ENCODE measurements at regions not wholly inside any gene's neighbourhood (a gene's known extent, or its start where the extent isn't known, plus 50 kb on each side); places are given as distances from the start of the nearest gene placed in this dataset.

GRCh38 chr6:165723326-165723725, 60.3 kb upstream of the PDE10A start:
- TF ChIP-seq CTCF (IDR thresholded peaks at IDR 0.05) (no peak), EZH2phosphoT487 (IDR thresholded peaks at IDR 0.05) (no peak)
- Histone ChIP-seq H2AFZ (replicated peaks) (no peak overlapping the region), H3K4me3 (no peak overlapping the region), H3K9me3 (ENCODE audit: low read depth) (no peaks in the 10 kb centered on the region), H3F3A (ENCODE audit: low read depth) (no peaks in the 10 kb centered on the region), H3K9ac (no peak overlapping the region), H3K36me3 (no peaks in the 10 kb centered on the region), H3K4me1 (no peaks in the 10 kb centered on the region), H4K20me1 (ENCODE audit: low read depth) (no peaks in the 10 kb centered on the region), H3K79me2 (ENCODE audit: low read depth) (no peaks in the 10 kb centered on the region), H3K27me3 (no peaks in the 10 kb centered on the region), H3K4me2 (no peak overlapping the region), H3K27ac (no peak overlapping the region)
- H3K27ac Mint-ChIP-seq, result no peak overlapping the region
- H3K4me1 Mint-ChIP-seq, result peaks cover 2% of the 10 kb centered on the region
- no peak for DNase-seq (ENCODE audit: low spot score)
- H3K9me3 Mint-ChIP-seq, result no peaks in the 10 kb centered on the region
- H3K36me3 Mint-ChIP-seq, result no peaks in the 10 kb centered on the region
- H3K27me3 Mint-ChIP-seq (ENCODE audit: insufficient read depth, low read depth), result peaks cover 4% of the 10 kb centered on the region
- H3K4me3 Mint-ChIP-seq, result no peak overlapping the region

- H3K4me1 Mint-ChIP-seq, result peaks cover 2% of the 10 kb centered on the region
- Histone ChIP-seq H3K79me2 (ENCODE audit: low read depth) (no peaks in the 10 kb centered on the region), H3K36me3 (no peaks in the 10 kb centered on the region), H3K9me3 (ENCODE audit: low read depth) (no peaks in the 10 kb centered on the region), H4K20me1 (ENCODE audit: low read depth) (no peaks in the 10 kb centered on the region), H3F3A (ENCODE audit: low read depth) (no peaks in the 10 kb centered on the region), H3K27me3 (no peaks in the 10 kb centered on the region), H3K9ac (no peak overlapping the region), H3K4me2 (no peak overlapping the region), H3K4me3 (no peak overlapping the region), H3K27ac (no peak overlapping the region), H2AFZ (replicated peaks) (no peak overlapping the region), H3K4me1 (no peaks in the 10 kb centered on the region)
- no peak overlapping the region for H3K4me3 Mint-ChIP-seq
- no peaks in the 10 kb centered on the region for H3K36me3 Mint-ChIP-seq
- no peaks in the 10 kb centered on the region for H3K9me3 Mint-ChIP-seq
- DNase-seq (ENCODE audit: low spot score), result no peak
- TF ChIP-seq EZH2phosphoT487 (IDR thresholded peaks at IDR 0.05) (no peak), CTCF (IDR thresholded peaks at IDR 0.05) (no peak), EZH2 (IDR thresholded peaks at IDR 0.05) (no peak)
- H3K27ac Mint-ChIP-seq, result no peak overlapping the region
- peaks cover 4% of the 10 kb centered on the region for H3K27me3 Mint-ChIP-seq (ENCODE audit: insufficient read depth, low read depth)
Observed at GRCh38 chr6:165722022-165722421, 59.0 kb upstream of the PDE10A start.

GRCh38 chr6:165721356-165721755, 58.3 kb upstream of the PDE10A start:
- H3K4me3 Mint-ChIP-seq, result no peak overlapping the region
- DNase-seq (ENCODE audit: low spot score), result no peak
- Histone ChIP-seq H3K4me3 (no peak overlapping the region), H3K27me3 (no peaks in the 10 kb centered on the region), H3K79me2 (ENCODE audit: low read depth) (no peaks in the 10 kb centered on the region), H3K9ac (no peak overlapping the region), H2AFZ (replicated peaks) (no peak overlapping the region), H3K27ac (no peak overlapping the region), H3K4me1 (no peaks in the 10 kb centered on the region), H3K9me3 (ENCODE audit: low read depth) (no peaks in the 10 kb centered on the region), H3K4me2 (no peak overlapping the region), H3K36me3 (no peaks in the 10 kb centered on the region), H4K20me1 (ENCODE audit: low read depth) (no peaks in the 10 kb centered on the region), H3F3A (ENCODE audit: low read depth) (no peaks in the 10 kb centered on the region)
- no peaks in the 10 kb centered on the region for H3K9me3 Mint-ChIP-seq
- TF ChIP-seq EZH2phosphoT487 (IDR thresholded peaks at IDR 0.05) (no peak), CTCF (IDR thresholded peaks at IDR 0.05) (no peak), EZH2 (IDR thresholded peaks at IDR 0.05) (no peak)
- no peaks in the 10 kb centered on the region for H3K36me3 Mint-ChIP-seq
- peaks cover 4% of the 10 kb centered on the region for H3K27me3 Mint-ChIP-seq (ENCODE audit: insufficient read depth, low read depth)
- no peaks in the 10 kb centered on the region for H3K4me1 Mint-ChIP-seq
- no peak overlapping the region for H3K27ac Mint-ChIP-seq

GRCh38 chr6:165718491-165718891, 55.5 kb upstream of the PDE10A start:
- no peaks in the 10 kb centered on the region for H3K36me3 ChIP-seq
- no peaks in the 10 kb centered on the region for H3F3A ChIP-seq (ENCODE audit: low read depth)
- no peak for TF ChIP-seq EZH2 (IDR thresholded peaks at IDR 0.05)
- TF ChIP-seq CTCF (IDR thresholded peaks at IDR 0.05), result no peak
- TF ChIP-seq EZH2phosphoT487 (IDR thresholded peaks at IDR 0.05), result no peak
- no peak overlapping the region for H3K9ac ChIP-seq
- Mint-ChIP-seq H3K27me3 (ENCODE audit: insufficient read depth, low read depth) (no peaks in the 10 kb centered on the region), H3K36me3 (no peaks in the 10 kb centered on the region), H3K4me3 (no peak overlapping the region), H3K9me3 (no peaks in the 10 kb centered on the region), H3K4me1 (no peaks in the 10 kb centered on the region), H3K27ac (no peak overlapping the region)
- no peak overlapping the region for H3K4me2 ChIP-seq
- no peaks in the 10 kb centered on the region for H3K27me3 ChIP-seq
- DNase-seq (ENCODE audit: low spot score), result no peak
- no peak overlapping the region for H3K4me3 ChIP-seq
- H3K9me3 ChIP-seq (ENCODE audit: low read depth), result no peaks in the 10 kb centered on the region
- no peaks in the 10 kb centered on the region for H3K4me1 ChIP-seq
- H3K27ac ChIP-seq, result no peak overlapping the region
- H3K79me2 ChIP-seq (ENCODE audit: low read depth), result no peaks in the 10 kb centered on the region
- no peak overlapping the region for H2AFZ ChIP-seq (replicated peaks)
- no peaks in the 10 kb centered on the region for H4K20me1 ChIP-seq (ENCODE audit: low read depth)
